ENCODE measurements at regions not wholly inside any gene's neighbourhood (a gene's known extent, or its start where the extent isn't known, plus 50 kb on each side); places are given as distances from the start of the nearest gene placed in this dataset.

DNA sequence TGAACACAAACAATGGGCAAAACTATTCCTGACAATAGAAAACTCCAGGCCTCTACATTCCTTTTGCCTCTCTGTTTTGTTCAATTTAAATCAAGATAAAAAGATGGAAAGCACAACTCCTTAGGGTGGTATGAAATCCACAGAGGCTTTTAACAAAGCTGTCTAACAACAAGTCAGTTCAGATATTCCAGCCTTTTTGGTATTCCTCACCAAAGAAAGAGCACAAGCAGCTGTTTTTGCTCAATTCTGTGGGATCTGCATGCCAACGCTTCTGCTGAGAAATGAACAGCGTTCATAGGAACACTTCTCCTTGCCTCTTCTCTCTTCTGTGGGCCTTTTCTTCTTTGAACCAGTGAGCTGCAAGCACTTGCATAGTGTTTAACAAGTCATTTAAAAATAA, 411.6 kb upstream of the TCF4 start:
- Histone ChIP-seq H3K36me3 (no peaks in the 10 kb centered on the region), H3K27me3 (no peaks in the 10 kb centered on the region), H3K4me3 (no peak overlapping the region), H3K4me1 (peaks cover 0 to 31% (median 14%) of the 10 kb centered on the region in 12 donors), H3K9me3 (no peaks in the 10 kb centered on the region), H3K27ac (peak overlapping the region in 5 of 12 donors; percentile 47 to 71 (median 63))
- DNase-seq = peak in 1 of 5 donors; percentile 15
- ATAC-seq = peak in 1 of 4 donors; percentile 35
- intact Hi-C loops (cut with DNase I) = no loop called here
- no peak for TF ChIP-seq POLR2A (IDR thresholded peaks at IDR 0.05)
- TF ChIP-seq CTCF (IDR thresholded peaks at IDR 0.05) = no peak
- 72 to 85% (median 81%) methylated on average over 2 of the region's 2 CpGs for WGBS, 4 donors

DNA sequence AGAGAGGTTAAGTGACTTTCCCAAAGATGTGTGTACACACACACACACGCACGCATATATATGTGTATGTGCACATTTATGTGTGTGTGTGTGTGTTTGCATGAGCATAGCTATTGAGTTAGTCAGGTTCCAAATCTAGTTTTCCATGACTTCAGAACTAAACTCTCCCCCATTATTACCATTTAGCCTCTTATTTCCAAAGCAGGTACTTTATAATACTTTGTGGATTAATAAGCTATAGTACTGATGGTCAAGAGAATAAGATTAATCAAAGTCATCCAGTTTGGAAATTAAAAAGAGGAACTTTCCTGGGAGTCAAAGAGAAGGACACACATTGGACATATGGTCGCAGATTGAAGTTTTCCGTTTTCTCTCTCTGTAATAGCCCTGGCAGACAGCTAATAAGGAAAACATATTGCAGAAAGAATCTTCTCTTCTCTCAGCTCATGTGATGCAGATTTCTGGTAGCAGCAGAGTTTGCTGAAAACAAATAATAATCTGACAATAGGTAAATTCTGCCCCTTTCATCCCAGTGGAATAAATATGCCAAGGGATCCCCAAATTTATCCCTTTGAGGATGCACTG, 410.9 kb upstream of the TCF4 start:
- intact Hi-C loops (cut with DNase I) = no loop called here
- DNase-seq = no peak
- peak overlapping the region in 4 of 12 donors; percentile 13 to 47 (median 15) for H3K4me3 ChIP-seq
- peak overlapping the region in 6 of 12 donors; percentile 18 to 71 (median 58) for H3K27ac ChIP-seq
- TF ChIP-seq CTCF (IDR thresholded peaks at IDR 0.05) = no peak
- TF ChIP-seq POLR2A (IDR thresholded peaks at IDR 0.05) = no peak
- no peaks in the 10 kb centered on the region for H3K27me3 ChIP-seq
- no peaks in the 10 kb centered on the region for H3K9me3 ChIP-seq
- peaks cover 0 to 30% (median 14%) of the 10 kb centered on the region in 12 donors for H3K4me1 ChIP-seq
- 83 to 93% (median 86%) methylated on average over 4 of the region's 4 CpGs for WGBS, 4 donors
- no peak for ATAC-seq
- no peaks in the 10 kb centered on the region for H3K36me3 ChIP-seq

DNA sequence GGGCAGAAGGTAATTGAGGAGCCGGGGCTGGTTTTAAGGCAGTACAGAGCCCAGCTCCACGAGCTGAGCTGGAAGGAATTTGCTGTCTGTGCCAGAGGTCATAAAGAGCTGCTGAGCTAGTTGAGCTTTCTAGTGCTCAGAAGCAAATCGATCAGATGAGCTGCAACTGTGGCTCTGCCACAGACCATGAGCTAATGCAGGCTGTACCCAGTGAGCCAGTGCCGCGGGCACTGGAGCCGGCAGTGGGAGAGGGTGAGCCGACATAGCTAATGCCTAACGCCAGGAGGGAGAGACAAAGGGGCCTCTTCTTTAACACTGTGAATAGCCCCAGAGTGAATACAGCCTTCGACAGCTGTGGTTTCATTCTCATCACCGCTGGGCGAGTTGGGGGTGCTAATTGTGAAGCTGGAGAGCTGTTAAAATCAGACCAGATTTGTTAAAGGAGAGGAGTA, 410.1 kb upstream of the TCF4 start:
- peaks cover 0 to 28% (median 14%) of the 10 kb centered on the region in 12 donors for H3K4me1 ChIP-seq
- no peak for TF ChIP-seq CTCF (IDR thresholded peaks at IDR 0.05)
- TF ChIP-seq POLR2A (IDR thresholded peaks at IDR 0.05) = no peak
- no peaks in the 10 kb centered on the region for H3K27me3 ChIP-seq
- no peaks in the 10 kb centered on the region for H3K36me3 ChIP-seq
- no peaks in the 10 kb centered on the region for H3K9me3 ChIP-seq
- peak overlapping the region in 8 of 12 donors; percentile 7 to 47 (median 15) for H3K4me3 ChIP-seq
- H3K27ac ChIP-seq = peak overlapping the region in 10 of 12 donors; percentile 13 to 71 (median 46)
- intact Hi-C loops (cut with DNase I) = no loop called here
- DNase-seq (peak in 2 of 5 donors; percentile 10 to 26), ATAC-seq (peak; percentile 63 to 72 (median 70))
- WGBS, 4 donors = 49 to 59% (median 54%) methylated on average over 11 of the region's 11 CpGs

DNA sequence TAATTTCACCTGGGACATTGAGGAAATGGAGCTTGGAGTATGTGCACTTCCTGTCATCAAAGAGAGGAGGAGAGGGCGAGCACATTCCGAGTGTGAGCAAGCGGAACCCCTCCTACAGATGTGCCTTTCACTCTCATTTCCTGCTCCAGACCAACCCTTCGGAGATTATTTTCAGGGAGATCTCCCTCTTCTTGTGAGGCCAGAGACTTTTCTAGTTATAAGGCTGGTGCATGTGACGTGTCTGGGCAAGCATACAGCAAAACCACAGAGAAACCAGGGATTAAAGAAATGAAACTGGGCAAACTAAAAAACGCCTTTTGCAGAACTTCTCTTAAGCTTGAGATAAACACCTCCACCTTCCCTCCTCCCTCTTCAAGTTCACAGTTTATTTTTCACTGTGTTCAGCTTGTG, 409.2 kb upstream of the TCF4 start:
- no peaks in the 10 kb centered on the region for H3K27me3 ChIP-seq
- H3K27ac ChIP-seq = peak overlapping the region in 7 of 12 donors; percentile 18 to 71 (median 47)
- H3K4me3 ChIP-seq = no peak overlapping the region
- DNase-seq = peak in 2 of 5 donors; percentile 19 to 21
- H3K36me3 ChIP-seq = no peaks in the 10 kb centered on the region
- 37 to 51% (median 44%) methylated on average over 6 of the region's 6 CpGs for WGBS, 4 donors
- TF ChIP-seq CTCF (IDR thresholded peaks at IDR 0.05) = peak in 3 of 12 donors; percentile 20 to 39 (median 38)
- no peak for TF ChIP-seq POLR2A (IDR thresholded peaks at IDR 0.05)
- intact Hi-C loops (cut with DNase I) = no loop called here
- H3K4me1 ChIP-seq = peaks cover 0 to 28% (median 14%) of the 10 kb centered on the region in 12 donors
- ATAC-seq = peak in 2 of 4 donors; percentile 46 to 65
- no peaks in the 10 kb centered on the region for H3K9me3 ChIP-seq
